ENCODE measurements at regions not wholly inside any gene's neighbourhood (a gene's known extent, or its start where the extent isn't known, plus 50 kb on each side); places are given as distances from the start of the nearest gene placed in this dataset.
"Not testable (repeated sequence)": the region's sequence is repeated elsewhere in the genome, so short reads cannot be mapped to it uniquely, and the experiment has no call there.

- no peak for DNase-seq
Observed at GRCh38 chr18:41899535-41899934, 55.5 kb upstream of the PIK3C3 start.

- no peak for DNase-seq
Observed at GRCh38 chr18:41893432-41893831, 61.6 kb upstream of the PIK3C3 start.

GRCh38 chr18:41887100-41887499, 67.9 kb upstream of the PIK3C3 start:
- no peak for DNase-seq

GRCh38 chr18:41886126-41886807, 68.8 kb upstream of the PIK3C3 start:
- DNase-seq = no peak

- no peak for DNase-seq
Observed at GRCh38 chr18:41881285-41881684, 73.7 kb upstream of the PIK3C3 start.

- no peak for DNase-seq
Observed at GRCh38 chr18:41879256-41879655, 75.8 kb upstream of the PIK3C3 start.

GRCh38 chr18:41875094-41875780, 79.8 kb upstream of the PIK3C3 start:
- no peak for DNase-seq

GRCh38 chr18:41873730-41874129, 81.3 kb upstream of the PIK3C3 start:
- no peak for DNase-seq

GRCh38 chr18:41872206-41872605, 82.8 kb upstream of the PIK3C3 start:
- DNase-seq = no peak

- DNase-seq = no peak
Observed at GRCh38 chr18:41871229-41872000, 83.6 kb upstream of the PIK3C3 start.

GRCh38 chr18:41870817-41871216, 84.2 kb upstream of the PIK3C3 start:
- DNase-seq = no peak

GRCh38 chr18:41870191-41870590, 84.8 kb upstream of the PIK3C3 start:
- no peak for DNase-seq

GRCh38 chr18:41865796-41866195, 89.2 kb upstream of the PIK3C3 start:
- not testable (repeated sequence) for DNase-seq

- no peak for DNase-seq
Observed at GRCh38 chr18:41864216-41864615, 90.8 kb upstream of the PIK3C3 start.

- no peak for DNase-seq
Observed at GRCh38 chr18:41862921-41863320, 92.1 kb upstream of the PIK3C3 start.

GRCh38 chr18:41860987-41861386, 94.0 kb upstream of the PIK3C3 start:
- no peak for DNase-seq

GRCh38 chr18:41858761-41859555, 96.1 kb upstream of the PIK3C3 start:
- DNase-seq = no peak

GRCh38 chr18:41853280-41853679, 101.8 kb upstream of the PIK3C3 start:
- no peak for DNase-seq

- DNase-seq = no peak
Observed at GRCh38 chr18:41850781-41851180, 104.3 kb upstream of the PIK3C3 start.

- DNase-seq = no peak
Observed at GRCh38 chr18:41849632-41850031, 105.4 kb upstream of the PIK3C3 start.

- no peak for DNase-seq
Observed at GRCh38 chr18:41845563-41845962, 109.5 kb upstream of the PIK3C3 start.

GRCh38 chr18:41842886-41843285, 112.1 kb upstream of the PIK3C3 start:
- no peak for DNase-seq

Measured in CD4-positive, alpha-beta T cell treated with Interleukin-17A for 1 hour (primary cell).